IMR-90 (cell line): ENCODE measurements at regions not wholly inside any gene's neighbourhood (a gene's known extent, or its start where the extent isn't known, plus 50 kb on each side); places are given as distances from the start of the nearest gene placed in this dataset.

Experiments
- CEBPB ChIP-seq: IDR thresholded peaks from 2 replicates; pipeline ENCODE4 v1.6.1; 2012; ENCODE audit warnings: low read depth, low read length, improper control_type of control experiment
- POLR2A ChIP-seq: IDR thresholded peaks from 2 replicates; pipeline ENCODE4 v1.6.1; 2012; ENCODE audit warnings: mild to moderate bottlenecking, low read depth, low read length
- TF ChIP-seq, protein P1 (sequence below): conservative IDR thresholded peaks from 2 replicates; pipeline ENCODE4 v1.5.1; 2012; ENCODE audit warnings: mild to moderate bottlenecking, low read depth, low read length, improper control_type of control experiment
- TF ChIP-seq, protein P2 (sequence below): fragments of 150-350 bp; IDR thresholded peaks from 2 replicates; pipeline ENCODE4 v1.6.1; 2016; ENCODE audit warnings: low read depth, mild to moderate bottlenecking, low read length, moderate library complexity, borderline replicate concordance

DNA sequence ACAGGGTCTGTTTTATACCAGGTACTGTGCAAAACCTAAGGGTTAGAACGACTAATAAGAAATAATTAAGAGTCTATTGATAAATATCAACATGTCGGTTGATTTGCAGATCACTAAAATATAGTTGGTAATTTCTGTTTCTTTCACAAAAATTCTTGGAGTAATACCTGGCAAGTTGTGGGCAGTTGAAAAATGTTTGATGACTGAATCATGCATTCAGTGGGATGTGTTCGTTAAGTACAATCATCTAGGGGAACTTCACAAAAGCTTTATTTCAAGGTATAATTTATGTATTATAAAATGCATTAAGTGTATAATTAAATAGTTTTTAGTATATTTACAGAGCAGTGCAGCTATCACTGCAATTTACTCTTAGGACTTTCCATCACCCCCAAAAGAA, 120.0 kb downstream of the KCNA5 start:
- no peak for TF ChIP-seq POLR2A
- TF ChIP-seq, protein P1, sequence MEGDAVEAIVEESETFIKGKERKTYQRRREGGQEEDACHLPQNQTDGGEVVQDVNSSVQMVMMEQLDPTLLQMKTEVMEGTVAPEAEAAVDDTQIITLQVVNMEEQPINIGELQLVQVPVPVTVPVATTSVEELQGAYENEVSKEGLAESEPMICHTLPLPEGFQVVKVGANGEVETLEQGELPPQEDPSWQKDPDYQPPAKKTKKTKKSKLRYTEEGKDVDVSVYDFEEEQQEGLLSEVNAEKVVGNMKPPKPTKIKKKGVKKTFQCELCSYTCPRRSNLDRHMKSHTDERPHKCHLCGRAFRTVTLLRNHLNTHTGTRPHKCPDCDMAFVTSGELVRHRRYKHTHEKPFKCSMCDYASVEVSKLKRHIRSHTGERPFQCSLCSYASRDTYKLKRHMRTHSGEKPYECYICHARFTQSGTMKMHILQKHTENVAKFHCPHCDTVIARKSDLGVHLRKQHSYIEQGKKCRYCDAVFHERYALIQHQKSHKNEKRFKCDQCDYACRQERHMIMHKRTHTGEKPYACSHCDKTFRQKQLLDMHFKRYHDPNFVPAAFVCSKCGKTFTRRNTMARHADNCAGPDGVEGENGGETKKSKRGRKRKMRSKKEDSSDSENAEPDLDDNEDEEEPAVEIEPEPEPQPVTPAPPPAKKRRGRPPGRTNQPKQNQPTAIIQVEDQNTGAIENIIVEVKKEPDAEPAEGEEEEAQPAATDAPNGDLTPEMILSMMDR, result no peak
- TF ChIP-seq, protein P2, sequence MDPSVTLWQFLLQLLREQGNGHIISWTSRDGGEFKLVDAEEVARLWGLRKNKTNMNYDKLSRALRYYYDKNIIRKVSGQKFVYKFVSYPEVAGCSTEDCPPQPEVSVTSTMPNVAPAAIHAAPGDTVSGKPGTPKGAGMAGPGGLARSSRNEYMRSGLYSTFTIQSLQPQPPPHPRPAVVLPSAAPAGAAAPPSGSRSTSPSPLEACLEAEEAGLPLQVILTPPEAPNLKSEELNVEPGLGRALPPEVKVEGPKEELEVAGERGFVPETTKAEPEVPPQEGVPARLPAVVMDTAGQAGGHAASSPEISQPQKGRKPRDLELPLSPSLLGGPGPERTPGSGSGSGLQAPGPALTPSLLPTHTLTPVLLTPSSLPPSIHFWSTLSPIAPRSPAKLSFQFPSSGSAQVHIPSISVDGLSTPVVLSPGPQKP, result no peak
- TF ChIP-seq CEBPB, result no peak
